Stimulated activated CD4-positive, alpha-beta T cell treated with anti-CD3 and anti-CD28 coated beads, Interleukin-2, amount 100 ng/mL, for 48 hours (primary cell): ENCODE measurements at regions not wholly inside any gene's neighbourhood (a gene's known extent, or its start where the extent isn't known, plus 50 kb on each side); places are given as distances from the start of the nearest gene placed in this dataset.
A peak's percentile ranks its signal among the peaks of the same experiment; 100 is the strongest.

Experiments
- DNase-seq, 2 donors: peaks; one replicate each; pipeline ENCODE4 v3.0.0-alpha.2; 2020

DNA sequence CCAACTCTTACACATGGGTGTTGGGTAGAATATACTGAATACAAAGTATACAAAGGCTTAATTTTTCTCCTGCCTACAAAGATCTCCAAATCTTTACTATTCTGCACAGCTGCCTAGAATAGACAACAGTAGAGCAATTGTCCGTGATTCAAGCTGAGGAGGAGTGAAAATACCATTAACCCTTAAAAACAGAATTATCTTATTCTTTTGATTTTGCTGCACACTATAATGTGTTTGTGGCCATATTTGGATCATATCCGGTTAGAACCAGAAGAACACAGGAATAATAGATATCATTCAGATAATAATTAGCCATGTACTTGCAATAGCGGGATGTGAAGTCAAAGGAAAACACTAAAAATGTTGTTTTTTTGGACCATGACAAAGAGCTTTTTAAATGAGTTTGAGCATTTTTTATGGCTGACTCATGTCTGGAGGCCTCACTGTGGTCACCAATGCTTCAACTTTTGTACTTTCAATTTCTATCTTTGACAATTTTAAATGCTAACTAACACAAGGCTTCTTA lies 197.6 kb upstream of the FOXD3 start:
- DNase-seq, result no peak

DNA sequence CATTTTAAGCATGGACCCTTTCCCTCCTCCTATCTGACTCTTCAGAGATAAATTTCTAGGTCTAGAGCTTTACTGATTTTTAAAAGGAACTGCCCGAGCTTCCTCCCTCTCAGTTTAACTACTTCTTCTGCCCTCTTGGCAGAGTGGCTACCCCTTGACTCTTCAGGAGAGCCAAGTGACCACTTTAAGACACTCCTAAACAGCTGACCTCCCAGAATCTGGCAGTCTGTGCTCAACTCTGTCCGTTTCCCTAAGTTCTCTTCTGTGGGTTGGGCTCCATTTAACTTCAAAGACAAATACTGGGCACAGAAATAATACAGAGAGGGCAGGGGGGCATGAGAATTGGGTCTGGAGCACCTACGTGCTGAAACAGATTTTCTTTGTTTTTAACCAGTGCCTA lies 196.3 kb upstream of the FOXD3 start:
- DNase-seq, result no peak

DNA sequence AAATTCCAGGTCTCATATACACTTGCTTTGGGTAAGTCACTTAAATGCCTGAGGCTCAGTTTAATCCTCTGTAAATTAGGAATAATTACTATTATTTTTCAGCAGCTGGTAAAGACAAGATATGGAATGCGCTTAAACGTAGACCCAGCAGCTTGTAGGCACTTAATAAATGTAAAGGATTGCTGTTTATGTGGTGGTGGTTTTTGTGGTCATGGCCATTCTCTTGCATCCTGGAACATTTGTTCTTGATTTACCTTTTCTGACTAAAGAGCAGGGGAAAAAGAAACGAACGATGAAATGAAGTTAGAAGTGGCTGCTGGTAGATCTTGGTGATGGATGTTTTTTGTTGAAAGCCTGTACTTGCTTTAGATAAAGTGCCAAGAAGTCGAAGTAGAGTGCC lies 195.0 kb upstream of the FOXD3 start:
- no peak for DNase-seq

DNA sequence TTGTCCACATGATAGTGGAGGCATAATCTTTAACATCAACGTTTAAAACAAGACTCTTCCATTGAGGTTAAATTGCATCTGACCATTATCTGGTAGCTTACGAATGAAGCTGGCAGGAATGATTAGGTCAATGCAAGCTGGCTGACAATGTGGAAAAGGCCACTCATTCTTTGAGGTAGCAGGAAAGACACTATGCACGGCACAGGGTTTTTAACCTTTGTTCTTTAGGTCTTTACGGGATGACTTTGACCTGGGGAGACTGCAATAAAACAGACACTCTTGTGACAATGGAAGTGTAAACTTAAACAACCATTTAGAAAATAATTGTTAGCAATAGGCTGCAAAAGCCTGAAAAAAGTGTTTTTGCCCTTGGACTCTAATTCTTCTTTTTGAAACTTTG lies 193.8 kb upstream of the FOXD3 start:
- DNase-seq, result no peak

DNA sequence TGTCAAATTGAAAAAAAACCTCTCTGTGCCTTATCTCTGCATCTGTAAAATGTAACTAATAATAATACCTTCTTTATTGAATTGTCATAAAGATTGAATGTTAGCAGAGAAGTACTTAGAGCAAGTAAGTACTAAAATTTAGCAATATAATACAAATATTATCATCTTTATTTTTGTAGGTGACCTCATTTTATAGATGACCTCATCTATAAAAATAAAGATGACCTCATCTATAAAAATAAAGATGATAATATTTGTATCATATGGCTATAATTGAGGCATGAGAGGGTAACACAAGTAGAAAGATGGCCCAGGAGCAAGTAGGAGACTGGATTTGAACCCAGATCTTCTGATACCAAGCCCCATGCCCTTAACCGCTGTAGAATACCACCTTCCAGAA lies 193.2 kb upstream of the FOXD3 start:
- DNase-seq, result no peak

DNA sequence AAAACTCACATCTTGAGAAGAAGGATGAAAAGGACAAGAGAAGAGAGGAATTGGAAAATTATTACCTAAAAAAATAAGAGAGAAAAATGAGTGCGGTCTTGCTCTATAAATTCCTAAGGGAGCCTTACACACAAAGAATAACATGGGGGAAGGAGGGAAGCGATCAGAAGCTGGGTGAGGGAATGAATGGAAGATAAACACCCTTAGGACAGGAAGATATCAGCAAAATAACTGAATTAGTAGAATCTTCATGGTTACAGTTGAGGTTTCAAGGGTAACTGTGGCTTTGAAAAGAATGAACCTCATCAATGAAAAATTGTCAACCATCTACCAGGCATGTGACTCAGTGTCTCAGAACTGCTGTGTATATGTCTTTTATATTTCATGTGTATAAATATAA lies 192.5 kb upstream of the FOXD3 start:
- no peak for DNase-seq

DNA sequence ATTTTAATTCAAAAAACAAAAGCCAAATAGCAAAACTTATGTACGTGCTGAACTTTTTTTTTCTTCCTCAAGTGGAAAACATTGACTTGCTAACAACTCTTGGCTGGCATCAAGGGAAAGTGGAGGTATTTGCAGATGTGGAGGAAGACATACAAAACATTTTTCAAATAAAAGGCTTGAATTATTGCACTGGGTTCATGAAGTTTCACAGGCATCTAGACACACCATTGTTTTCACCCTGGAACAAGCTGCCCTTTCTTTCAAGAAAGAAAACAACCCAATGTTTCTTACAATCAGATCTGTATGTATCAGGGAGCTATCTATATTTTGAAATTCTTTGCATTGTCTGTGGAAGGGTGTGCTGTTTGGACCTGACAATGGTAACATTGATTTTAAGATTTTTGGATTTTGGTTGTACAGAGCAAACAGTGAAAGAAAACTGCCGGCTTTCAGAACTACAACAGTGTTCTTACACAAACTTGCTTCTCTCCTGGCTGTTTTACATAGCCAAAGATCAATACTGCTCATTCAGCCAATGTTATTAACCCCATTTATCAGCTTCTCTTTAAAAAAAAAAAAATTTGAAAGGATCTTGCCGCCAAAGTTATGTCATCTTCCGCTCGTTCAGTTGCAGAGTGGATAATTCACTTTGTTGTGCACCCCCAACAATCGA lies 187.7 kb upstream of the FOXD3 start:
- DNase-seq, result no peak

DNA sequence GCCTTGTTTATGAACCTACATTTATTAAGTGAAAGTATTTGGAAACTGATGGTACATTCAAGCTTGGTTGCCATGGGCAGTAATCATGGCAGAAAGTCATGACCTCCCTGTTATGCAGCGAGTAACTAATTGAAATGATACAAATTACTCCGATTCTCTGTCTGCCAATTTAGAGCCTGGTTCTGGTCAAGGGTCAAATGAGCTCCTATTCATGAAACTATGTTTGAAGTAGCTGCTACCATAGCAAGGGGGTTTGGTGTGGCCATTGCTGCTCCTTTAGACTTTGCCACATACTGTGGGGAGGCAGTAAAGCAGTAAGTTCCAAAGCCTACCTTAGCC lies 187.2 kb upstream of the FOXD3 start:
- DNase-seq, result no peak

DNA sequence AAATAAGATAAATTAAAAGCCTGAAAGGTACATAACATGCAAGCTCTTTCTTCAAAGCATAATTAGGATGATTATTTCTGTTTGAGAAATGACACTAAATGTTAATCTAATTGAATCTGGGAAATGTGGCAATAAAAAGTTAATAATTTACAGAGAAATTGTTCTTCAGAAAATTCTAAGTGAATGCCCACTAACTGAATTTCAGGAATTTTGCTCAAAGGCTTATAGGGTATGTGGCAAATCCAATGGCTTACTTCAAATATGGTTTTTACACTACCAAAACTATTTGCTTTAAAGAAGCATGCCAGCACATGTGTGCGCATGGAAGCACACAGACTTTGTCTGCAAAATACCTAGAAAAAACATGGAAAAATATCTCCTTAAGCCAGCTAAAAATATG lies 186.6 kb upstream of the FOXD3 start:
- no peak for DNase-seq

DNA sequence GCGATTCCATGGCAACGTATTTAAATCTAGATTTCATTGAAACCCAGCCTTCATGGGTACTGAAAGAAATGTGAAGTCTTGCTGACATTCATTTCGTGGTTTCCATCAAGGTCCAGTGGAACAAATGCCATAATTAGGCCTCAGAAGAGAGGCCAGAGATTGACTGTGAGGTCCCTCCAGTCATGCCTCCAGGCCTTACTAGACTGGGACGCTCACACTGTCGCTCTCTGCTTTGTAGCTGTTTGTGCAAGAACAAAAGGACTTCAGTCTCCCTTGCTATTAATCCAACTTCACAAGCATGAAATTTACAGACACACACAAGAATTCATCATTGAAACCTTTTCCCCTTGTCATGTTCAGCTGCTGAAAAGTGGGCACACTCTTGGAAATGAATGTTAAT lies 180.4 kb upstream of the FOXD3 start:
- no peak for DNase-seq

DNA sequence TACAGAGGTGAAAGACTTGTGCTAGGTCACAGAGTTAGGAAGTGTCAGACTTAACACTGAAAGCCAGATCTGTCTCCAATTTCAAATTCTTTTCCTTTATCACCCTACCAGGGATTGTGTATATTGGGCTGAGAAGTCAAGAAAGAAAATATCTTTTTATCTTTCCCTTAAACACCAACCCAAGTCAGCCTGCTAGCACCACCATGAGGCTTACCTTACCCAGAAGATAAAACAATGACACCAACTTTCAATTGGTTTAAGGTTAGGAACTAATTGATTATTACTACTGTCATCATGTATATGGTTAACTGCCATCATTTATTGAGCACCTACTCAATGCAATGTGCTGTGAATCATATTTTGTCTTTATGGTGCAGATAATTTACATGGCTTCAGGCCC lies 178.9 kb upstream of the FOXD3 start:
- DNase-seq, result no peak

DNA sequence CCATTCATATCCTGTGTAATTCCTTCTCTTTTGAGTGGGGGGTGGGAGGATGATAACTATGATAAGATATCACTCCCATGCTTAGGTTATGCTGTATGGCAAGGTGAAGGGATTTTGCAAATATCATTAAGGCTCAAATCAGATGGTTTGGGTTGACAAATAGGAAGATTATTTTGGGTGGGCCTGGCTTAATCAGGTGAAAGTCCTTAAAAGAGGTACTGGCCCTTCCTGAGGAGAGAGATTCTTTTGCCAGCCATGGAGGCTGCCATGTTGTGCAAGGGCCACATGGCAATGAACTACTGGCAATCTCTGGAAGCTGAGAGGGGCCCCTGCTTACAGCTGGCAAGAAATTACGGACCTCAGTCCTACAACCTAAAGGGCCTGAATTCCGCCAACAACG lies 174.6 kb upstream of the FOXD3 start:
- DNase-seq, result no peak

DNA sequence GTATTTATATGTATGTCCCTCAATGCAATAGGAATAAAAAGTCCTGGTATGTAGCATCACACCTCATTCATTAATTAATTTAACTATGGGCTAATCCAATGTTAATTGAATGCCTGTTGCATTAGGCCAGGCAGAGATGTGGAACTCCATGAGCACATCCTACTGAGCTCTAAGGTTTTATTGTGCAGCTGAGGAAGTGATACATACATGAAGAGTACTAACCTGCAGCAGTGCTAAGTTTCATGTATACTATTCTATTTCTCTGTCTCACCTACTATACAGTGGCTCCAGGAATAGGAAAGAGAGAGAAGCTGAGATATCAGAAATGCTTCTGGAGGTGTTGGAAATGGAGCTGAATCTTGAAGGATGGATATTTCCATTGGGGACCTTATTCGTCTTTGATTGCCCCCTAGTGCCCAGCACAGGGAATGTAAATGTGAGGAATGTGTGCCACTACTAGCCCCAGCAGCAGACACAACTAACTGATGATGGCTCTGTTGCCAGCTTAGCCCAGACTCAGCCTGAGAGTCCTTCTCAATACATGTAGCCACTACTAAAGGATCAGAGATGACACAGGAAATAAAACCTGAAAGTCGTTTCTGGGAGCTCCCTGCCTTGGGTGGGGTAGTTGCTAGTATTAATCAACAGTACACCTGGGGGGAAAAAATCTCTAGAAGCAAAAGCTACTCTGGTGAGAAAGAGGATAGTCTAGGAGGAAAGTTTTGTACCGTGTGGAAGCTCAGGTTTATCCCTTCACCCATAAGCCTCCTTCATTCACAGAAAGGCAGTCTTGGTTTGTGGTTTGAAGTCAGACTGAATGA lies 173.3 kb upstream of the FOXD3 start:
- DNase-seq, result peak; percentile 3 to 4

DNA sequence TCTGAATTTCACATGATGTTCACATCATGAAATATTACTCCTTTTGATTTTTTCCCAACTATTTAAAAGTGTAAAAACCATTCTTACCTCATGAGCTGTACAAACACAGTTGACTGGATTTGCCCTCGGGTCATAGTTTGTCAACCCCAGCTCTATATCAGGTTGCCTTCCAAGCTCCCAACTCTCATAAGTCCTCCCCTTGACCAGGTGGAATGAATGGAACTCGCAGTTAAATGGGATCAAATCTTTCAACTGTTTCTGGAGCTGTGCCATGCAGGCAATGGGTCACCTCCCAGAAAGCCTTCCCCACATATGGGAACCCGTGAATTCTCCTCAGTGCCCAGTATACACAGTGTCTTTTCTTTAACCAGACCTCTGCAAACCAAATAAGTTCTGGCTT lies 169.8 kb upstream of the FOXD3 start:
- DNase-seq, result no peak

DNA sequence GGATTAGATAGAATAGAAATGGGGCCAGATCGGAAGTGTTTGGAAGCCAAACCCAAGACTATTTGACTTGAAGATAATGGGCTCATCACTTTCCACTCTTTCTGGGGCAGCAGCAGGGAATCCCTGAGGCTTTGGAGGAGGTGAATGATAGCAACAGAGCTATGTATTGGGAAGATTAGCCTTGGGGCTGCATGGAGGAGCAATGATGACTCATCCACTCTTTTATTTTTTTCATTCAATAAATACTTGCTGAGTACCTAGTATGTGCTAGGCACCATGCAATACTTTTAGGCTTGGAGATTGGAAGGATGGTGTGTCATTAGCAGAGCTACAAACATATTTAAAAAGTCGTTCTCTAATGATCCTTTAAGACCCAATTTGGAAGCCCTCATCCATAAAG lies 166.9 kb upstream of the FOXD3 start:
- no peak for DNase-seq

DNA sequence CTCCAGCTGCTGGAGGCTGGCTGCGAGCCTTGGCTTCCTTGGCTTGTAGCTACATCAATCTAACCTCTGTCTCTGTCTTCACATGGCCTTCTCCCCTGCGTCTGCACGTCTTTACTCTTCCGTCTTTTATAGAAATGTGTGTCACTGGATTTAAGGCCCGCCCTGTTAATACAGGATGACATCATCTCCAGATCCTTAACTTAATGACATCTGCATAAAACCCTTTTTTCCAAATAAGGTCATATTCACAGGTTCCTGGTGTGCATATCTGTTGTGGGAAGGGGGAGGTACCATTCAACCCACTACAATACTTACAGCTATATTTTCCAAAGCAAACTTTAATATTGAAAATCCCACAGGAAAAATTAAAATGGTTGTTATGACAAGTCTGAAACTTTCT lies 165.3 kb upstream of the FOXD3 start:
- no peak for DNase-seq

DNA sequence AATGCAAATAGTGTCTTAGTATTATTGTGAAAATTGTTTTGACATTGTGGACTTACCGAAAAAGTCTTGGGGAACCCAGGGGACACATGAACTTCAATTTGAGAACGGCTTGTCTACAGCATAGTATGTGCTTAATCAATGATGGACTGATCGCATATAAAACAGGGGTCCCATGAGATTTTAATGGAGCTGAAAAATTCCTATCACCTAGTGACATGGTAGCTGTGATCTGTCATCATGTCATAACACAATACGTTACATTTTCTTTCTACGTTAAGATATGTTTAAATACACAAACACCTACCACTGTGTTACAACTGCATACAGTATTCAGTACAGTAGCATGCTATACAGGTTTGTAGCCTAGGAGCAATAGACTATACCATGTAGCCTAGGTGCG lies 153.3 kb upstream of the FOXD3 start:
- no peak for DNase-seq

DNA sequence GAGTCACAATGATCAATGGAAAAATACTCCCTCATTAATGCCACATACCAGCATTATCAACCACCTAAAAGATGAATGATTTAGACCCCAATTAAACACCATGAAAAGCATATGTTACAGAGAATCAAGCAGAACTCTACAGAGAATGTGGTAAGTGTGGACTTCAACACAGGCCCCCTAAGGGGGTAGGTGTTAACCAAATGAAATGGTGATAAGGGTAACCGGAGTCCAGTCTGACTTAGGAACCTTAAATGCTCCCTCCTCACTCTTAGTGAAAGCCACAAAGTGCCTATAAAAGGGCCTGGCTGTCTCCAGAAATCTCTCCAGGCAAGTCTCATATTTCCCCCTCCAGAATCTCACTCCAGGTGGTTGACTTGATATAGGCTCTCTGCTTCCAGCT lies 149.2 kb upstream of the FOXD3 start:
- no peak for DNase-seq

DNA sequence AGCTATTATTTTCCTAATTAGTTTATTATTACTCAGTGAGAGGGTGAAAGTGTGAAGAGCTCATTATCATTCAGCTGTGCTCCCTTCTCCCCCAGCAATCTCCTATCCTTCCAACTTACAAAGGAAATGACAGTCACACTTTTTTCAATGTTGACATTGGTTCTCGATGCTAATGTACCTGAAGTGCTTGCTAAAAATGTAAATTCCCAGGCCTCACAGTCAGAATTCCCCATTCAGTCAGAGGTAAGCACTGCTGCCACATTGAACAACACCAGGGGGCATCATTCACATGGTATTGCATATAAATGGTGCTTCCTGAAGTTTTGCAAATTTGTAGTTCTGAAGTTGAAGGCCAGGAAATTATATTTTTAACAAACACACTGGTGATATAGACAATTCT lies 132.7 kb upstream of the FOXD3 start:
- no peak for DNase-seq

DNA sequence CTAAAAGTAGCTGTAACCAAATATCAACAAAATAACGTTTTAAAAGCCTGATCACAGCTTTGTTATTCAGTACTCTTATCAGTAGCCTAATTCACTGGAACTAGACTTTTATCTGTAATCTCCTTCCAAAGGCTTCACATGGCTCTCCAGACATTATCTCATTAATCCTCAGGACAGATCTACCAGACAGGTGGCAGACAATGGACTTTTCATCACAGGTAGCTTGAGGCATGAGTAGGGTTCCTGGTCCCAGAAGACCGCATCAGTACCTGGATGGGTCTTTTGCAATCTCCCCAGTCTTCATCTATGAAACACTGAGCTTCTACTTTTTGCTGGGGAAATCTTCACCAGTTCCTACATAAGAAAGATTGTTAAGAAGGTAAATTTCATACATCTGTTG lies 132.2 kb upstream of the FOXD3 start:
- no peak for DNase-seq

DNA sequence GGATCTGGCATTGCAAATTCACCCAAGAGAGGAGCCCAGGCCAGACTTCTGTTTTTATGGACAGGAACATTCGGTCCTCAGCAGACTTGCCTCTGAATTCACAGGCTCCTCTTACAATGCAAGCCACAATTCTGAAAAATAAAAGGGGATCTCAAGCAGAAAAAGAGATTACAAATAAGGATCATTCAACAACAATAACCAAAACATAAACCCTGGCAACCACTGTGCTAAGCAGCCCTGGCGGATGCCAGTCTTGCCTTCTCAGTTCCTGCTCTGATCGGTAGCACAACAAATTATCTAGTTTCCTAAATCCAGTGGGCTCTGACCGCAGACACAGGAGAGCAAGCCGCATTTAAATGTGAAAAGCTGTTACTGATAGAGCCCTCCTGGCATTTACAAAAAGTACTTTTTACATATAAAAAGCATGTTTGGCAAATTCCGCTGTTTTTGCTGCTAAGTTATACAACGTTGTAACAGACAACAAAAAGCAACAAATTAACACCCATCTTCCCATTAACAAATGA lies 123.4 kb upstream of the FOXD3 start:
- DNase-seq, result no peak

DNA sequence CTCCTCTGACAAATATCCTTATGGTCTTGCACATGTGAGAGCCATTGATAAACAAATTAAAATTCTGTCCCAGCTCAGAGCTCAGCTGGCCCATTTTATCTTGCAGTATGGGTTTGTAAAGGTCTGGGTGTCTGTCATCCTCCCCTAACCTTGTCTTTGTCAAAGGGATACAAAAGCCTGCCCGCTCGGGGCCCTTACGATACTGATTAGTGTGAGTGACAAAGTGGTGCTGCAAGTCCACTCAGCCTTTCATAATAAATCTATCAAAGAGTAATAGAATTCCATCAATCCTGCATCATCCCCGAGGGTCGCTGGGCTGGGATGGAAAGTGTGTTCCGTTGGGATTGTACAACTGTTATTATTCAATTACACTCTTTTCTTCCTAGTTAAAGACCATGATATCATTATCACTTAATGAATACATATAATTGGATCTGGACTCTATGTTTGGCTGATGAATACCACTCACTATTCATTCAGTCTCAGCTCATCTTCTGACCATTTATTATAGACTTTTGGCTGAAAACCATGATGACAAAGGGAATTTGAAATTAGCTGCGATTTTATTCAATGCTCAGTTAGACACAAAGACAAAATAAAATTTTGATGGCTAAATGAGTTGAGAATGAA lies 122.5 kb upstream of the FOXD3 start:
- no peak for DNase-seq

DNA sequence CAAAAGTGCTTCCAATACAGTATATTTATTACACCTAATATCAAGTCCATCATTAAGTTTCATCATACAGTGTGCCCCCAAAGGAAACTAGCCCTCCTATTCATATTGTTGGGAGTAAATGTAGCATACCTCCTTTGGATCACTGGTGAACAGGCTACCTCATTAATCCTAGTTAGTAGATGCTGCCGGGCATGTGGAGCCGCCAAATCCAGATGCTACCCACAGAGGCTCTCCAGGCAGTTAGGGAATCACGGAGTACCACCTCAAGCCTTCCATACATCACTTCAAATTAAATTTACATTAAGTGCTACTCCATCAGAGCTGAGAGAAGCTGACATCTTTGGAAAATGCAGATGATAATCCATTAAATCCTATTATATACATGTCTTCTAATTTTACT lies 121.7 kb upstream of the FOXD3 start:
- no peak for DNase-seq

DNA sequence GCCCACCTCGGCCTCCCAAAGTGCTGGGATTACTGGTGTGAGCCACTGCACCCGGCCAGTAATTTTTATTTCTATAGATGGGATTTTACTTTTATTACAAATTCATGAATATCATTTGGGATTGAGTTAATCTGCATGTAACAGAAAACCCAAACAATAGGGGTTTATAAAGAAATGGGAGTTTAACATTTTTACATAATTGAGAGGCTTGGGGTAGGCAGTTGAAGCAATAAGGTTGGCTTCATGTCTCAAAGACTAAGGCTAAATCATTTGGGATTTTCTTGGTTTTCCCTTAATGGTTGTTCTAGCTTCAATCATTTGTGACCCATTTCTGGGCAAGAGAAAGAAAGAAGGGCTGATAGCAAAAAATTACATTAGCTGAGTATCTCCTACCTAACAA lies 118.7 kb upstream of the FOXD3 start:
- DNase-seq, result no peak
